Ovary (tissue), 3 donors: ENCODE measurements at regions not wholly inside any gene's neighbourhood (a gene's known extent, or its start where the extent isn't known, plus 50 kb on each side); places are given as distances from the start of the nearest gene placed in this dataset.

Experiments used
- CTCF ChIP-seq, 3 donors: fragments of 450-650 bp in 2 of 3; fragments of 200-600 bp in 1 of 3; IDR thresholded peaks; one replicate each; pipeline versions ENCODE4 v1.5.1 to v1.8.0; 2016 to 2022; ENCODE audit warnings: antibody characterized with exemption in 3 of 3, mild to moderate bottlenecking in 1 of 3
- EP300 ChIP-seq: sonication (generic); formaldehyde crosslinking; IDR thresholded peaks from one replicate; pipeline ENCODE4 v1.6.1; 2017; ENCODE audit warnings: antibody characterized with exemption
- donor health status: DM: no; HTN: no; CAD: no.

DNA sequence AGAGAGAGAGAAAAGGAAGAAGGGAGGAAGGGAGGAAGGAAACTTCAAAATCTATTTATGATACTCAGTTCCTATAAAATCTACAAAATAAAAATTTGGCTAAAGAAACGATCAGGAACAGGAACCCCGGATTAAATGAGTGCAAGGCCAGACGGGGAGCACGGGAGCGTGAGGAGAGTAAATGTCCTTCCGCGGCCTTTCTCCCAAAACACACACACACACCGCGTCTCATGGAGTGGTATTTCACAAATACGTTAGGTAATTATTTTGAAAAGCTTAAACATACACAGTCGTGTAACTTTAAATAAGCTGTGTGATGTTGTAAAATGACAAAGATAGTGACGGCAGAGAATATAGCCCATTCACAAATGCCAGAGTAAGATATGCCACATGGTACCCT is 125.7 kb upstream of the AFDN start:
- no peak for TF ChIP-seq CTCF (IDR thresholded peaks at IDR 0.05)
- no peak for TF ChIP-seq EP300
